ENCODE measurements at regions not wholly inside any gene's neighbourhood (a gene's known extent, or its start where the extent isn't known, plus 50 kb on each side); places are given as distances from the start of the nearest gene placed in this dataset.

DNA sequence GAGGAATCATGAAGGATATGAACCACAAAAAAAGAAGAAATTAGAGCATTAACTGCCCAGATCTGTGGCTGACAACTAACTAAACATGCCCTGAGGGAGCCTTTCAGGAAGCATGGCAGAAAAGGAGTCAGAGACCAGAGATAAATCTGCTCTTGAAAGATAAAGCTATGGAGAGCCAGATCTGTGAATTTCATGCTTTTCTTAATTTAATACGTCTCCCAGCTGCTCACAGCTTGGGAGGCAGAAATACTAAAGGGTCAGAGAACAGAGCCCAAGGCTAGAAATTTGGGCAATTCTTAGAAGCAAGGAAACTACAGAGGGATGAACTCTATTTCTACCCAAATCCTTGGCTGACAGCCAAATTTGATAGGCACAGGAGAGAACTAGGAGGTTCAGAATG lies 223.0 kb upstream of the DPP10 start:
- Histone ChIP-seq H4K20me1 (ENCODE audit: low read length) (no peaks in the 10 kb centered on the region), H3K4me2 (ENCODE audit: low read length) (no peak overlapping the region), H2AFZ (ENCODE audit: low read length) (no peak overlapping the region), H3K9ac (ENCODE audit: low read length) (no peak overlapping the region), H3K27me3 (ENCODE audit: low read length) (peaks cover 27% of the 10 kb centered on the region; the same call in 1 of the 2 replicates), H3K27ac (ENCODE audit: low read length) (no peak overlapping the region), H3K4me3 (ENCODE audit: low read length) (no peak overlapping the region), H3K79me2 (ENCODE audit: low read length) (no peaks in the 10 kb centered on the region), H3K9me3 (ENCODE audit: low read length) (no peaks in the 10 kb centered on the region), H3K36me3 (ENCODE audit: low read depth, low read length) (no peaks in the 10 kb centered on the region), H3K9me2 (replicated peaks; ENCODE audit: low read length) (no peaks in the 10 kb centered on the region), H3K4me1 (ENCODE audit: insufficient read depth, low read length) (no peaks in the 10 kb centered on the region), H3F3A (ENCODE audit: low read length, unreplicated experiment) (no peaks in the 10 kb centered on the region)
- ATAC-seq (no peak), DNase-seq (no peak)
- intact Hi-C loops (cut with micrococcal nuclease), result no loop called here
- BruUV-seq (replicated peaks), result no TSS peak
- TF ChIP-seq EZH2 (IDR thresholded peaks at IDR 0.05; ENCODE audit: low read length, unreplicated experiment) (no peak), EZH2phosphoT487 (IDR thresholded peaks at IDR 0.05; ENCODE audit: borderline replicate concordance, low read length) (no peak)
- TF ChIP-seq, protein P1, sequence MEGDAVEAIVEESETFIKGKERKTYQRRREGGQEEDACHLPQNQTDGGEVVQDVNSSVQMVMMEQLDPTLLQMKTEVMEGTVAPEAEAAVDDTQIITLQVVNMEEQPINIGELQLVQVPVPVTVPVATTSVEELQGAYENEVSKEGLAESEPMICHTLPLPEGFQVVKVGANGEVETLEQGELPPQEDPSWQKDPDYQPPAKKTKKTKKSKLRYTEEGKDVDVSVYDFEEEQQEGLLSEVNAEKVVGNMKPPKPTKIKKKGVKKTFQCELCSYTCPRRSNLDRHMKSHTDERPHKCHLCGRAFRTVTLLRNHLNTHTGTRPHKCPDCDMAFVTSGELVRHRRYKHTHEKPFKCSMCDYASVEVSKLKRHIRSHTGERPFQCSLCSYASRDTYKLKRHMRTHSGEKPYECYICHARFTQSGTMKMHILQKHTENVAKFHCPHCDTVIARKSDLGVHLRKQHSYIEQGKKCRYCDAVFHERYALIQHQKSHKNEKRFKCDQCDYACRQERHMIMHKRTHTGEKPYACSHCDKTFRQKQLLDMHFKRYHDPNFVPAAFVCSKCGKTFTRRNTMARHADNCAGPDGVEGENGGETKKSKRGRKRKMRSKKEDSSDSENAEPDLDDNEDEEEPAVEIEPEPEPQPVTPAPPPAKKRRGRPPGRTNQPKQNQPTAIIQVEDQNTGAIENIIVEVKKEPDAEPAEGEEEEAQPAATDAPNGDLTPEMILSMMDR (conservative IDR thresholded peaks at IDR 0.05; ENCODE audit: low read depth, low read length), result no peak
- ChIA-PET CTCF (interaction anchor here (0.7 kb wide), 1 partner anchor 343 kb away, joined by 3 read pairs; no protein-coding TSS in a partner anchor), POLR2A (ENCODE audit: unreplicated experiment) (no interaction called here)

DNA sequence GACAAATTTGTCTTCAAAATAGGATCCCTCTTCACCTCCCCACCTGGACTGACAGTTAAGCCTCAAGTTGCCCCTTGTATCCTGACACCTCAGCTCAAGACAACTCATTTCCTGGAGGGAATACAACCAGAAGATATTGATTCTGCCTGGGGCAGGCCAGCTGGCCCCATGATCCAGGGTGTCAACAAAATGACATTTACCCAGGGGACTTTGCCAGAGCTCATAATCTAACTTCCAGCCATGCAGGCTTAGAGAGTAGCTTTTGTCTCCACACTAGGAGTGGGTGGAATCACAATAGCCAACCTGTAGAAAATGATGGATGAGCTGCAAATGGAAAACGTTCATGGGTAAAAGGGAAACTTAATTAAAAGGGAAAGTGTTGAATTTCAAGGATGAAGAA lies 220.1 kb upstream of the DPP10 start:
- no peaks in the 10 kb centered on the region for H3K9me3 ChIP-seq (ENCODE audit: low read length)
- no peak for TF ChIP-seq EZH2 (IDR thresholded peaks at IDR 0.05; ENCODE audit: low read length, unreplicated experiment)
- TF ChIP-seq EZH2phosphoT487 (IDR thresholded peaks at IDR 0.05; ENCODE audit: borderline replicate concordance, low read length), result no peak
- H4K20me1 ChIP-seq (ENCODE audit: low read length), result no peaks in the 10 kb centered on the region
- peaks cover 26% of the 10 kb centered on the region; the same call in 1 of the 2 replicates for H3K27me3 ChIP-seq (ENCODE audit: low read length)
- no peak overlapping the region for H3K9ac ChIP-seq (ENCODE audit: low read length)
- no peaks in the 10 kb centered on the region for H3K9me2 ChIP-seq (replicated peaks; ENCODE audit: low read length)
- H2AFZ ChIP-seq (ENCODE audit: low read length), result no peak overlapping the region
- H3K4me1 ChIP-seq (ENCODE audit: insufficient read depth, low read length), result no peaks in the 10 kb centered on the region
- no peak overlapping the region for H3K27ac ChIP-seq (ENCODE audit: low read length)
- no TSS peak for BruUV-seq (replicated peaks)
- POLR2A ChIA-PET (ENCODE audit: unreplicated experiment), result no interaction called here
- H3K4me2 ChIP-seq (ENCODE audit: low read length), result no peak overlapping the region
- no peak overlapping the region for H3K4me3 ChIP-seq (ENCODE audit: low read length)
- no peaks in the 10 kb centered on the region for H3F3A ChIP-seq (ENCODE audit: low read length, unreplicated experiment)
- DNase-seq (no peak), ATAC-seq (no peak)
- H3K36me3 ChIP-seq (ENCODE audit: low read depth, low read length), result no peaks in the 10 kb centered on the region
- CTCF ChIA-PET, result no interaction called here
- intact Hi-C loops (cut with micrococcal nuclease), result no loop called here
- H3K79me2 ChIP-seq (ENCODE audit: low read length), result no peaks in the 10 kb centered on the region

DNA sequence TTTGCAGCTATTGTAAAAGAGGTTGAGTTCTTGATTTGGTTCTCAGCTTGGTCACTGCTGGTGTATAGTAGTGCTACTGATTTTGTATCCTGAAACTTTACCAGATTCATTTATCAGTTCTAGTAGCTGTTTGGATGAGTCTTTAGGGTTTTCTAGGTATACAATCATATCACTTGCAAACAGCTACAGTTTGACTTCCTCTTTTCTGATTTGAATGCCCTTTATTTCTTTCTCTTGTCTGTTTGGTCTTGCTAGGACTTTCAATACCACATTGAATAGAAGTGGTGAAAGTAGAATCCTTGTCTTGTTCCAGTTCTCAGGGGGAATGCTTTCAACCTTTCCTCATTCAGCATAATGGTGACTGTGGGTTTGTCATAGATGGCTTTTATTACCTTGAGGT lies 210.5 kb upstream of the DPP10 start:
- Histone ChIP-seq H3K9me3 (ENCODE audit: low read length) (no peaks in the 10 kb centered on the region), H3K4me3 (ENCODE audit: low read length) (no peak overlapping the region), H3K27ac (ENCODE audit: low read length) (no peak overlapping the region), H4K20me1 (ENCODE audit: low read length) (no peaks in the 10 kb centered on the region), H3K79me2 (ENCODE audit: low read length) (no peaks in the 10 kb centered on the region), H3K4me1 (ENCODE audit: insufficient read depth, low read length) (no peaks in the 10 kb centered on the region), H3K36me3 (ENCODE audit: low read depth, low read length) (no peaks in the 10 kb centered on the region), H3K4me2 (ENCODE audit: low read length) (no peak overlapping the region), H3K9me2 (replicated peaks; ENCODE audit: low read length) (no peaks in the 10 kb centered on the region), H3K9ac (ENCODE audit: low read length) (no peak overlapping the region), H3F3A (ENCODE audit: low read length, unreplicated experiment) (no peaks in the 10 kb centered on the region), H3K27me3 (ENCODE audit: low read length) (peaks cover 3% of the 10 kb centered on the region; the same call in 1 of the 2 replicates), H2AFZ (ENCODE audit: low read length) (no peak overlapping the region)
- no peak for ATAC-seq
- no TSS peak for BruUV-seq (replicated peaks)
- intact Hi-C loops (cut with micrococcal nuclease), result no loop called here
- ChIA-PET CTCF (no interaction called here), POLR2A (ENCODE audit: unreplicated experiment) (no interaction called here)
- no peak for TF ChIP-seq EZH2 (IDR thresholded peaks at IDR 0.05; ENCODE audit: low read length, unreplicated experiment)
- TF ChIP-seq EZH2phosphoT487 (IDR thresholded peaks at IDR 0.05; ENCODE audit: borderline replicate concordance, low read length), result no peak
- TF ChIP-seq, protein P1 (conservative IDR thresholded peaks at IDR 0.05; ENCODE audit: low read depth, low read length), result no peak
- DNase-seq, result no peak

All from PC-3 (cell line).